OCI-LY3 (cell line): ENCODE measurements at regions not wholly inside any gene's neighbourhood (a gene's known extent, or its start where the extent isn't known, plus 50 kb on each side); places are given as distances from the start of the nearest gene placed in this dataset.

Source experiments
- H2AFZ ChIP-seq: fragments of 200-600, 300-600 bp; shearing (Covaris generic); 2 replicates; pipeline ENCODE4 v1.6.0; 2014; ENCODE audit warnings: antibody characterized with exemption, low read depth, low read length
- H3K27ac ChIP-seq: fragments of 200-600, 300-600 bp; sonication (generic); 2 replicates; pipeline ENCODE4 v1.5.1; 2014; ENCODE audit warnings: mild to moderate bottlenecking, low read length, moderate library complexity, mixed read lengths
- H3K27me3 ChIP-seq: fragments of 200-600, 300-600 bp; sonication (generic); 2 replicates; pipeline ENCODE4 v1.6.1; 2014; ENCODE audit warnings: low read depth, low read length, mixed read lengths
- H3K36me3 ChIP-seq: fragments of 200-600, 300-600 bp; sonication (generic); replicated peaks from 2 replicates; pipeline ENCODE3; 2014; ENCODE audit warnings: low read depth, low read length, mixed read lengths
- H3K4me1 ChIP-seq: fragments of 300-600, 200-600 bp; sonication (generic); 2 replicates; pipeline ENCODE4 v1.6.1; 2014; ENCODE audit warnings: low read length, mixed read lengths
- H3K4me2 ChIP-seq: fragments of 200-600, 300-600 bp; sonication (generic); 2 replicates; pipeline ENCODE4 v1.6.1; 2014; ENCODE audit warnings: low read length, mixed read lengths
- H3K4me3 ChIP-seq: fragments of 300-600, 200-600 bp; sonication (generic); 2 replicates; pipeline ENCODE4 v1.5.1; 2014; ENCODE audit warnings: antibody characterized with exemption, mild to moderate bottlenecking, low read length, moderate library complexity
- H3K79me2 ChIP-seq: fragments of 300-600, 200-600 bp; shearing (Covaris generic); 2 replicates; pipeline ENCODE4 v1.6.1; 2014; ENCODE audit warnings: mild to moderate bottlenecking, low read length, mixed read lengths
- H3K9ac ChIP-seq: fragments of 300-600, 200-600 bp; shearing (Covaris generic); 2 replicates; pipeline ENCODE4 v1.6.0; 2014; ENCODE audit warnings: mild to moderate bottlenecking, low read length, moderate library complexity
- H3K9me3 ChIP-seq: fragments of 200-600, 300-600 bp; shearing (Covaris generic); 2 replicates; pipeline ENCODE4 v1.6.1; 2014; ENCODE audit warnings: low read length, mixed read lengths; ENCODE audit not compliant: insufficient read depth
- H4K20me1 ChIP-seq: fragments of 200-600, 300-600 bp; sonication (generic); 2 replicates; pipeline ENCODE4 v1.6.1; 2016; ENCODE audit warnings: low read length, mixed read lengths; ENCODE audit not compliant: insufficient read depth
- EZH2phosphoT487 ChIP-seq: fragments of 200-600 bp; shearing (Covaris generic); IDR thresholded peaks from 2 replicates; pipeline ENCODE4 v1.6.1; 2018; ENCODE audit warnings: antibody characterized with exemption, mixed run types, low read depth
- TF ChIP-seq, protein P1 (sequence below): fragments of 200-600, 300-600 bp; sonication (generic); IDR thresholded peaks from 2 replicates; pipeline ENCODE4 v1.5.1; 2014; ENCODE audit warnings: antibody characterized with exemption, low read length, low read depth

- Histone ChIP-seq H3K36me3 (no peaks in the 10 kb centered on the region), H3K4me3 (no peak overlapping the region), H3K27ac (no peak overlapping the region), H3K4me2 (no peak overlapping the region), H3K4me1 (no peaks in the 10 kb centered on the region), H3K9ac (no peak overlapping the region), H3K27me3 (no peaks in the 10 kb centered on the region), H4K20me1 (no peaks in the 10 kb centered on the region), H3K9me3 (no peaks in the 10 kb centered on the region), H2AFZ (no peak overlapping the region), H3K79me2 (no peaks in the 10 kb centered on the region)
- TF ChIP-seq, protein P1, sequence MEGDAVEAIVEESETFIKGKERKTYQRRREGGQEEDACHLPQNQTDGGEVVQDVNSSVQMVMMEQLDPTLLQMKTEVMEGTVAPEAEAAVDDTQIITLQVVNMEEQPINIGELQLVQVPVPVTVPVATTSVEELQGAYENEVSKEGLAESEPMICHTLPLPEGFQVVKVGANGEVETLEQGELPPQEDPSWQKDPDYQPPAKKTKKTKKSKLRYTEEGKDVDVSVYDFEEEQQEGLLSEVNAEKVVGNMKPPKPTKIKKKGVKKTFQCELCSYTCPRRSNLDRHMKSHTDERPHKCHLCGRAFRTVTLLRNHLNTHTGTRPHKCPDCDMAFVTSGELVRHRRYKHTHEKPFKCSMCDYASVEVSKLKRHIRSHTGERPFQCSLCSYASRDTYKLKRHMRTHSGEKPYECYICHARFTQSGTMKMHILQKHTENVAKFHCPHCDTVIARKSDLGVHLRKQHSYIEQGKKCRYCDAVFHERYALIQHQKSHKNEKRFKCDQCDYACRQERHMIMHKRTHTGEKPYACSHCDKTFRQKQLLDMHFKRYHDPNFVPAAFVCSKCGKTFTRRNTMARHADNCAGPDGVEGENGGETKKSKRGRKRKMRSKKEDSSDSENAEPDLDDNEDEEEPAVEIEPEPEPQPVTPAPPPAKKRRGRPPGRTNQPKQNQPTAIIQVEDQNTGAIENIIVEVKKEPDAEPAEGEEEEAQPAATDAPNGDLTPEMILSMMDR: no peak
- TF ChIP-seq EZH2phosphoT487: no peak
Measured at GRCh38 chr11:30133281-30133680, 97.5 kb upstream of the FSHB start.

- Histone ChIP-seq H3K4me2 (peak overlapping the region; percentile 44; the same call in 1 of the 2 replicates), H3K9me3 (no peaks in the 10 kb centered on the region), H3K36me3 (no peaks in the 10 kb centered on the region), H3K79me2 (no peaks in the 10 kb centered on the region), H3K27ac (no peak overlapping the region), H3K4me1 (no peaks in the 10 kb centered on the region), H4K20me1 (no peaks in the 10 kb centered on the region), H3K27me3 (no peaks in the 10 kb centered on the region), H2AFZ (peak overlapping the region; percentile 92), H3K4me3 (no peak overlapping the region), H3K9ac (no peak overlapping the region)
- TF ChIP-seq, protein P1: peak; percentile 78
- TF ChIP-seq EZH2phosphoT487: no peak
Measured at GRCh38 chr11:30143098-30143705, 87.6 kb upstream of the FSHB start.

DNA sequence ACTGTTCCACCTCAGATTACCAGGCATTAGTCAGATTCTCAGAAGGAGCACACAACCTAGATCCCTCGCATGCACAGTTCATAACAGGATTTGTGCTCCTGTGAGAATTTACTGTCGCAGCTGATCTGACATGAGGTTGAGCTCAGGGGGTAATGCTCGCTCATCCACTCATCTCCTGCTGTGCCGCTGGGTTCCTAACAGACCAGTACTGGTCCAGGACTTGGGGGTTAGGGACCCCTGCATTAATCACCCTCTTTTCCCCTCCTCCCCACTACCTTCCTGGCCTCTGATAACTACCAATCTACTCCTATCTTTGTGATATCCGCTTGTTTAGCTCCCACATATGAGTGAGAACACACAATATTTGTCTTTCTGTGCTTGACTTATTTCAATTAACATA lies 83.5 kb upstream of the FSHB start:
- no peak overlapping the region for H3K9ac ChIP-seq
- no peaks in the 10 kb centered on the region for H3K4me1 ChIP-seq
- H3K4me2 ChIP-seq: no peak overlapping the region
- H4K20me1 ChIP-seq: no peaks in the 10 kb centered on the region
- no peak overlapping the region for H3K4me3 ChIP-seq
- no peak overlapping the region for H2AFZ ChIP-seq
- TF ChIP-seq, protein P1: no peak
- TF ChIP-seq EZH2phosphoT487: no peak
- no peaks in the 10 kb centered on the region for H3K79me2 ChIP-seq
- no peaks in the 10 kb centered on the region for H3K36me3 ChIP-seq
- H3K27ac ChIP-seq: no peak overlapping the region
- H3K9me3 ChIP-seq: no peaks in the 10 kb centered on the region
- H3K27me3 ChIP-seq: no peaks in the 10 kb centered on the region

DNA sequence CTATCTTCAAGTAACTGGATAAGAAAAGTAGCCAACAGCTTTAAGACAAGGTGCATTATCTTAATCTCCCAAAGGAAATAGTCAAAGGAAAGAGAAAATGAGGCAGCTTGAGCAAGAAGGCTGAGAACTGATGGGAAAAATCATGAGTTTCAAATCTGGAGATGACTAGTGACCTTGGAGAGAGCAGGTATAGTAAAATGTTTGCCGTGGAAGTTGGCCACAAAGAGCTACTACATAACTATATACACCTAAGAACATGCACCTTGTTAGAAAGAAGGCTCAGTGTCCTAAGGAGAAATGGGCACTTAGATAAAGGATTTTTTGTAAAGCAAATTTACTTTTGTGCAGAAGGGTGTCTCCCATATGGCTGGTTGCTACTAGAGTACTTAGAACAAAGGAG lies 80.8 kb upstream of the FSHB start:
- Histone ChIP-seq H3K4me3 (no peak overlapping the region), H3K27ac (no peak overlapping the region), H4K20me1 (no peaks in the 10 kb centered on the region), H2AFZ (no peak overlapping the region), H3K9ac (no peak overlapping the region), H3K4me1 (no peaks in the 10 kb centered on the region), H3K27me3 (no peaks in the 10 kb centered on the region), H3K4me2 (no peak overlapping the region), H3K36me3 (no peaks in the 10 kb centered on the region), H3K79me2 (no peaks in the 10 kb centered on the region), H3K9me3 (no peaks in the 10 kb centered on the region)
- no peak for TF ChIP-seq EZH2phosphoT487
- TF ChIP-seq, protein P1: no peak
